MM.1S (cell line): ENCODE measurements at regions not wholly inside any gene's neighbourhood (a gene's known extent, or its start where the extent isn't known, plus 50 kb on each side); places are given as distances from the start of the nearest gene placed in this dataset.

Experiments
- CTCF ChIP-seq: fragments of 300-600 bp; sonication (generic); IDR thresholded peaks from 2 replicates; pipeline ENCODE4 v1.5.1; 2016; ENCODE audit warnings: antibody characterized with exemption, low read length, mixed read lengths
- EZH2 ChIP-seq: fragments of 300-600 bp; sonication (generic); optimal IDR thresholded peaks from 2 replicates; pipeline ENCODE3; 2017; ENCODE audit warnings: low read depth, mild to moderate bottlenecking, antibody characterized with exemption, low read length, mixed read lengths

GRCh38 chr11:81039916-81040524, 1599.2 kb upstream of the TENM4 start:
- TF ChIP-seq CTCF (no peak), EZH2 (no peak)
